ENCODE measurements at regions not wholly inside any gene's neighbourhood (a gene's known extent, or its start where the extent isn't known, plus 50 kb on each side); places are given as distances from the start of the nearest gene placed in this dataset.

- TF ChIP-seq SIX5 (IDR thresholded peaks at IDR 0.05; ENCODE audit: low read depth, low read length) (no peak), TBP (IDR thresholded peaks at IDR 0.05; ENCODE audit: low read depth, low read length) (no peak), SUZ12 (IDR thresholded peaks at IDR 0.05; ENCODE audit: low read length) (no peak), GABPA (IDR thresholded peaks at IDR 0.05; ENCODE audit: borderline replicate concordance, insufficient read depth, low read length) (no peak), HDAC2 (IDR thresholded peaks at IDR 0.05; ENCODE audit: borderline replicate concordance in 1 of 2, low read depth in 2 of 2, low read length in 2 of 2) (no peak), PHF8 (conservative IDR thresholded peaks at IDR 0.05; ENCODE audit: low read depth, low read length) (no peak)
These were observed 347.3 kb upstream of the CDH11 start (continued) for GRCh38 chr16:65469116-65469515.

Measured in H1 (cell line).